ENCODE measurements at regions not wholly inside any gene's neighbourhood (a gene's known extent, or its start where the extent isn't known, plus 50 kb on each side); places are given as distances from the start of the nearest gene placed in this dataset.

- no peaks in the 10 kb centered on the region for H3K9me3 Mint-ChIP-seq
- H3K4me1 Mint-ChIP-seq = peaks cover 12% of the 10 kb centered on the region
- H3K36me3 Mint-ChIP-seq (ENCODE audit: low read depth) = peaks cover 4% of the 10 kb centered on the region
- no peaks in the 10 kb centered on the region for H3K27me3 Mint-ChIP-seq (ENCODE audit: low read depth)
- H3K4me3 Mint-ChIP-seq = no peak overlapping the region
- TF ChIP-seq CTCF (IDR thresholded peaks at IDR 0.05; ENCODE audit: unreplicated experiment in 3 of 3) = no peak
- H3K27ac Mint-ChIP-seq = peak overlapping the region in 2 of 3 experiments; percentile 55 to 82
Observed at GRCh38 chr3:162764808-162765071, 1268.1 kb downstream of the OTOL1 start.

GRCh38 chr3:162765524-162765923 is 1268.9 kb downstream of the OTOL1 start:
- H3K27me3 Mint-ChIP-seq (ENCODE audit: low read depth) = no peaks in the 10 kb centered on the region
- no peak overlapping the region for H3K27ac Mint-ChIP-seq
- no peaks in the 10 kb centered on the region for H3K9me3 Mint-ChIP-seq
- H3K4me3 Mint-ChIP-seq = no peak overlapping the region
- H3K4me1 Mint-ChIP-seq = peaks cover 12% of the 10 kb centered on the region
- TF ChIP-seq CTCF (IDR thresholded peaks at IDR 0.05; ENCODE audit: unreplicated experiment in 3 of 3) = no peak
- H3K36me3 Mint-ChIP-seq (ENCODE audit: low read depth) = peaks cover 4% of the 10 kb centered on the region

GRCh38 chr3:162769564-162769963 is 1273.0 kb downstream of the OTOL1 start:
- Mint-ChIP-seq H3K4me1 (peaks cover 10% of the 10 kb centered on the region), H3K27me3 (ENCODE audit: low read depth) (no peaks in the 10 kb centered on the region), H3K27ac (no peak overlapping the region), H3K36me3 (ENCODE audit: low read depth) (peaks cover 4% of the 10 kb centered on the region), H3K9me3 (no peaks in the 10 kb centered on the region), H3K4me3 (no peak overlapping the region)
- no peak for TF ChIP-seq CTCF (IDR thresholded peaks at IDR 0.05; ENCODE audit: unreplicated experiment in 3 of 3)

- Mint-ChIP-seq H3K27ac (peak overlapping the region in 1 of 3 experiments; percentile 67), H3K27me3 (ENCODE audit: low read depth) (no peaks in the 10 kb centered on the region), H3K36me3 (ENCODE audit: low read depth) (peaks cover 4% of the 10 kb centered on the region), H3K9me3 (no peaks in the 10 kb centered on the region), H3K4me3 (no peak overlapping the region), H3K4me1 (peaks cover 5% of the 10 kb centered on the region)
- TF ChIP-seq CTCF (IDR thresholded peaks at IDR 0.05; ENCODE audit: unreplicated experiment in 3 of 3) = no peak
Observed at GRCh38 chr3:162770551-162770950, 1273.9 kb downstream of the OTOL1 start.

GRCh38 chr3:162774613-162775100 is 1278.0 kb downstream of the OTOL1 start:
- no peak overlapping the region for H3K4me3 Mint-ChIP-seq
- H3K9me3 Mint-ChIP-seq = no peaks in the 10 kb centered on the region
- H3K4me1 Mint-ChIP-seq = peaks cover 10% of the 10 kb centered on the region
- H3K27me3 Mint-ChIP-seq (ENCODE audit: low read depth) = no peaks in the 10 kb centered on the region
- H3K36me3 Mint-ChIP-seq (ENCODE audit: low read depth) = no peaks in the 10 kb centered on the region
- no peak overlapping the region for H3K27ac Mint-ChIP-seq
- TF ChIP-seq CTCF (IDR thresholded peaks at IDR 0.05; ENCODE audit: unreplicated experiment in 3 of 3) = no peak

- Mint-ChIP-seq H3K36me3 (ENCODE audit: low read depth) (no peaks in the 10 kb centered on the region), H3K27ac (no peak overlapping the region), H3K9me3 (no peaks in the 10 kb centered on the region), H3K4me3 (no peak overlapping the region), H3K4me1 (peaks cover 5% of the 10 kb centered on the region), H3K27me3 (ENCODE audit: low read depth) (no peaks in the 10 kb centered on the region)
- no peak for TF ChIP-seq CTCF (IDR thresholded peaks at IDR 0.05; ENCODE audit: unreplicated experiment in 3 of 3)
Observed at GRCh38 chr3:162776148-162776547, 1279.5 kb downstream of the OTOL1 start.

Measured in nephron (organoid).